GM19193 (cell line): ENCODE measurements at regions not wholly inside any gene's neighbourhood (a gene's known extent, or its start where the extent isn't known, plus 50 kb on each side); places are given as distances from the start of the nearest gene placed in this dataset.

Experiments used
- POLR2A ChIP-seq: IDR thresholded peaks from 4 replicates; pipeline ENCODE4 v1.6.1; 2011; ENCODE audit not compliant: insufficient read depth, insufficient read length; ENCODE audit errors: extremely low read depth

DNA sequence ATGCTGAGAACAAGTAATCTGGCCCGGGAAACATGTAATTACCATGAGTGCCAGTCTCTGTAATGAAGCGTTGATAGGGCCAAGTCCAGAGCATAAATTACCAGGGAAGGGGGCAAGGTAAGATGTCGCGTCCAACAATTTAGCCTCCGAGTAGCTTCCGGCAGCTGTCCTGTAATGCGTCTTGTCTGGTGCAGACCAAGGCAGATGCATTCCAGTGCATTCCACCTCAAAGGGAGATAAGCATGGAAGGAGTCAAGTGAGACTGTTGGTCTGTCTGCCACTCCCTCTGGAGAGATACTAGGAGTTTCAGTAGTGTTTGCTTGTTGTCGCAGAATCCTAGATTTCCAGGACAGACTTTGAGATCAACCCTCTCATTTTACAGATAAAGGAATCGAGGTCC lies 218.3 kb downstream of the AACS start:
- TF ChIP-seq POLR2A = no peak

DNA sequence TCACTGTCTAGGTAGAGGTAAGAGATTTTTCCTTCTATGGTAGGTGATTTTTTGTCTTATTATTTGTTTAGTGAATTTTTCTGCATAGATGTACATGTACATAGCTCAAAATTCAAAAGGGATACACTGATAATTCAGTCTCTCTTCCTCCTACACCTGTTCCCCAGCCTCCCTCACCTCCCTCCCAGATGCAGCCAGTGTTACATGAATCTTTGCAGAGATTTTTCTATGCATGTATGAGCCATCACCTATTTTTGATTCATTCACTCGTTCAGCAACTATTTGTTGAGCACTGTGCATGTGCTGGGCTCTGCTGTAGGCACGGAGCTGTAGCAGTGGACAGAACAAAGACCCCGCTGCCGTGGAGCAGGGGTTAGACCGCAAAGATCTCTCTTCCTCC lies 218.9 kb downstream of the AACS start:
- TF ChIP-seq POLR2A = no peak

DNA sequence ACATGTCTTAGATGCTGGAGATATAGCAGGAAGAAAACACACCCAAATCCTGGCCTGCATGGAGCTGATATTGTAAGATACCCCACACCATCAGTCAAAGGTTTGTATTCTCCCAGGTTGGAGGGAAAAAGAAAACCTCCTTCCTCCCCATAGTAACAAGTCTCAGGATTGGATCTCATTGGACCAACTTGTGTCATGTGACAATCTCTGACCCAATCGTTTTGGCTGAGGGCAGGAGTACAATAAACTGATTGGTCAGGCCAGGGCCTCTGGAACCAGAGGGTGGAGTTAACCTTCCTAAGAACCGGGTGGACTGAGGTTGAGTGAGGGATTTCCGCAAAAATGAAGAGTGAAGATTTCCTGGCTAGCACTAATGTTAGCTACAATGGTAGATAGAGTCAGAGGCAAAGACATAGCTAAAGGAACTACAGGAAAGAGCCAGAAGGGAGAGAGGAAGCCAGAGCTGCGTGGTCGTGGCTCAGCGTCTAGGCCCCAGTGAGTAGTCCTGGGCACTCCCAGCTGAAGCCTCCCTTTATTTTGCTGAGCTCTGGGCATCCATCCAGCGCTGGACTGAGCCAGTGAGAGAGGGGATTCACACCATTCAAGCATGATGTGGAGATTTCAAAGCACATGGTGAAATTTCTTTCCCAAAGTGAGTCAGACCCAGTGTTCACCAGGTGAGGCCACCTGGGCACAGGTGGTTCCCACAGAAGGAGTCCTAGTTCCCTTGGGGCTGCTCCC lies 219.9 kb downstream of the AACS start:
- TF ChIP-seq POLR2A = no peak

DNA sequence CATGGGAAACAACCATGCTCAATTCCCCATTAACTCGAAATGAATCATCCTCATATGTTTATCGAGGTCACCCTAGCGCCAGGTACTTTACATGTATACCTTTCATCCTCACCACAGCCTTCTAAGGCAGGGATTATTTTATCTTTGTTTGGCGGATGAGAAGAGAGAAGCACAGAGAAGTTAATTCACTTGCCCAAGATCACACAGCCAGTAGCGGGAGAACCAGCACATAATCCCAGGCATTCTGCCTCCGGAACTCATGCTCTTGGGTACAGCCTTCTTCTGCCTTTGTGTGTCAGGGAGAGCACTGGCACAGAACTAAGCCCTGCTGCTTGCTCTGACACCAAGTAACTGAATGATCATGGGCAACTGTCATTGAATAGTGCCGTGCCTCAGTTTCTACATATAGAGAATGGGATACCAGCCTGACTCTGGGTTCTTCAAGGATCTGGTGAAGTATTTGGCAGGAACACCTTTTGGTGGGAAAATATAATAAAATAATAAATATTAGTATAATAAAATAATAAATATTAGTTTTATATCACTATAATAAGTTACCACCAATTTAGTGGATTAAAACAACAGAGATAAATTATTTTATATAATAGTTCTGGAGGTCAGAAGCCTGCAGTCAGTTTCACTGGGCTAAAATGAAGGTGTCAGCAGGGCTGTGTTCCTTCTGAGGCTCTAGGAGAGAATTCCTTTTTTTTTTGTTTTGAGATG lies 220.9 kb downstream of the AACS start:
- no peak for TF ChIP-seq POLR2A

DNA sequence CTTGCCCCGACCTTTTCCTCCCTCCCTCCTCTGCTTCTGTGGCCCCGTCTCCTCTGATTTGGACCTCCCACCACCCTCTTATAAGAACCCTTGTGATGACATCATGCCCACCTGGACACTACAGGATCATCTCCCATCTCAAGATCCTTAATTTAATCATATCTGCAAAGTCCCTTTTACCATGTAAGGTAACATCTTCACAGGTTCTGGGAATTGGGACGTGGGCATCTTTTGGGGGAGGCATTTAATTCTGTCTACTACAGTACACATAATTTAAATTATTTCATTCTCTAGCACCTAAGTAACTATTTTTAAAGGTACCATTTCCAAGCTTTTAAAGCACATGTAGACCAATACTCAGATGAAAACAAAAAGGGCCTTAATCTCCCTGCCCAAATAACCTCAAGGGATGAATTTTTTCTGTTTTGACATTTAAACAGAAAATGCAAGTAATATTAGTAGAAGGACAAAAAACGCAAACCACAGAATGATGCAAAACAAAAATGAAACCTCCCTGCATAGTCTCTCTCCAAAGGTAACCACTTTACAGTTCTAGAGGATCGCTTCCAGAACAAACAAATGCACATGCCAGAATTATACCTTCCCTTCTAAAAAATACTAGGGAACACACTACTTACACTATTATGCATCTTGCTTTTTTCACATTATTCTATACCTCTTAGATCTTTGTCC lies 222.1 kb downstream of the AACS start:
- no peak for TF ChIP-seq POLR2A

DNA sequence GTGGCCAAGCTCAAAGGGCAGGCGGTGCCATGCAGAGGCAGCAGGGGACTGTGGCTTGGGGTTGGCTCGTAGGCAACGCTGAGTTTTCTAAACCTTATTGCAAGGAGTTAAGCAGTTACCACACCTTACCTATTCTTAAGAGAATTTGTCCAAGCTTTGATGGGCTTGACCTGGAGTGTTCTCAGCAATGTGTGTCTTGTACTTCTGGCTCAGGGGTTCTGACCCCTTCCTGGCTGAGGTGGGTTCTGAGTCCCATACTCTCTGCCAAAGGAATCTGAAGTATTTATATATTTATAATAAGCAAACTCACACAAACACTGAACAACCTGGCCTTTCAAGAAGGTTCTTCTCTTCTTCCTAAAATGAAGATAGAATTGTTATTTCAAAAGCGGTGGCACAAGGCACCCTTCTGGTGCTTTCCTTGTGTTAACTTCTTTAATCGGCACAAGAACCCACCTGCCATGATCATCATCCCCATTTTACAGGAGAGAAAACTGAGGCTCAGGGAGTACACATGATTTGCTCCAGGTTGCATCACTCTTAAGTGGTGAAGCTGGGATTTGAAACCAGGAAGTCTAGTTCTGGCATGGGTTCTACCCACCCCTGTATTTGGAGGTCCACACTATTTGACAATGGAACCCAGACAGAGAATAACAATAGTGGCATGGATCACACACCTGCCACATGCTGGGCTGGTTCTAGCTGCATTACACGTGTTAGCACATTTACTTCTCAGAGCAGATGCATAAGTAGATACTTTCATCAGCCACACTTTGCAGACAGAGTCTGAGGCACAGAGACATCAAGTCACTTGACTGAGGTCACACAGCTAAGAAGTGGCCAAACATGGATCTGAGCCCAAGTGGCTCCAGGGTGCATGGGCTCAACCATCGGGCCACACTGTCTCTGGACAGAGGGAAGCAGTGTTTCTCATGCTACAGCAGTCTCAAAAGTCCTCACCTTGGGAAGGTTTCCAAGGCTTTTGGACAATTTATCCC lies 224.0 kb downstream of the AACS start:
- no peak for TF ChIP-seq POLR2A

DNA sequence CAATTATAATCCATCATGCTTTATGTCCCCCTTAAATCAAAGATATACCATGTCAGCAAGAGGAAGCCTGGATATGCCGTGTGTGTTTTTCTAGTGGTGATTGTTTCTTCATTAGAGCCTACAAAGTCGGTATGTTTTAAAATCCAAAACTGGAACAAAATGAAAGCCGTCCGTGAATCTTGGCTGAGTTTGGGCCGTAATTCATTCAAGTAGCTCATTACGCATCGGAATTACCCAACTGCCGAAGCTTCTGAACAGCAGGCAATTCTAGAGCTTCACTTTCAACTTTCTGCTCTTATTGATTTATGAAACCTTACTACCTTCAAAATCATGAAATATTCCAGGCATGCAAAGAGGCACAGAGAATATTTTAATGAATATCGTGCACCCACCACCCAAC lies 224.7 kb downstream of the AACS start:
- no peak for TF ChIP-seq POLR2A

DNA sequence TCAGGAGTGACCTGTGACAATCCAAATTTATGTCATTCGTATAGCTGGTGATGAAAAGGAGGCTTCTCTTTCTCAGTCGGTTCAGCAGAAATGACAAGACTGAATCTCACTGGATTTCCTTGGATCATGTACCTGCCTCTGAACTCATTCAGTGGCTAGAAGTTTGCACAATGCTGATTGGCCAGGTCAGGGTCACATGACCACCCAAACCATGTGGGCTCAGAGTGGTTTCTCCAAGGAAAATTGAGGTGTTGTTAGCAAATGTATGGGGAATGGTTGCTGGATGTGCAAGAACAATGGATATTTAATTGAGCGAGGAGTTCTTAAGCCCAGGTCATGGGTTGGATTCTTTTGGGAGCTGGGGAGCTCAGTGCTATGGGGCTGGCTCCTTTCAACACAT lies 227.5 kb downstream of the AACS start:
- TF ChIP-seq POLR2A = no peak

DNA sequence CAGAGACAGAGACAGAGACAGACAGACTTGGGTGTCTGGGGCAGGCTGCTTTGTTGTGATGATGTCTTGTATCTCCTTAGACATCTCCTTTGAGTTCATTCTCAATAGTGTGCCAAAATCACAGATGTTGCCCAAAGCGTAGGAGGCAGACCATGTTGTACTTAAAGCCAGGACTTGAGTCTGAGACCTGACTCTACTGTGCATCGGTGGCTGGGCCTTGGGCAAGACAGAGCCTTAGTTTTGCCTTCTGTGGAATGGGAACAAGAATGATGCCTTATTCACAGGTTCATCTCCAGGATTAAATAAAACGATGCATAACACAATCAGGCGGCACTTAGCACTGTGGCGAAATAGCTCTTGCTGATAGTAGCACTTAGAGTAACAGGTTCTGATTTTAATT lies 230.3 kb downstream of the AACS start:
- no peak for TF ChIP-seq POLR2A

DNA sequence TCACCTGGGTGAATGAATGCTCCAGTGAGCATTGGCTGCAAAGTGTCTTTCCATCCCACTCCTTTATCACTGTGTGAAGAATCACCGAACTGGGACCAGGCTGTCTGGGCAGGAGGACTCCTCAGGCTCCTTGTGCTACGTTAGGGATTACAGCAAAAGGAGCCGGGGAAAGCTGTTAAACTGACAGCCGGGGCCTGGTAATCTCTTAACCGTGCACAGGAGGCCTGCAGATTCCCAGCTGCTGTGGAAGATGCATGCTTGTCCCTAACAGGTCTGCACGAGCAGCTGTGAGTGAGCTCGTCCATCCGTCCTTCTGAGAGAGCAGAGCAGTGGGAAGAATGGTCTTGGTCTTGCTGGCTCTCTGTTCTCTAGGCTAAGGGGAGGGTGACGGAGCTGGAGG lies 231.5 kb downstream of the AACS start:
- TF ChIP-seq POLR2A = no peak

DNA sequence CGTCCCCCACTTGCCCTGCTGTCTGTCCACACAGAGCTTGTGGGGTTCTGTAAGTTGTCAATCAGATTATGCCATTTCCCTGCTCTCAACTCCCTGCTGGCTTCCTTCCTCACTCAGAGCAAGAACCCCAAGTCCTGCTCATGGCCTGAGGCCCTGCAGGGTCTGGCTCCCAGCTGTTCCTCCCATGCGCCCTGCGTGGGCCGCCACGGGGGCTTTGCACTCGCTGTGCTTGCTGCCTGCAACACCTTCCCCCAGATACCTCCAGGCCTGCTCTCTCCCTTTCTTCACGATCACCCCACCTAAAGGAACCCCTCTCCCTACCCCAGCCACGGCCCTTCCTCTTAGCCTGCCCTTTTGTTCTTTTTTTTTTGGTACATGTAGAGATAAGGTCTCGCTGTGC lies 234.6 kb downstream of the AACS start:
- TF ChIP-seq POLR2A = no peak

DNA sequence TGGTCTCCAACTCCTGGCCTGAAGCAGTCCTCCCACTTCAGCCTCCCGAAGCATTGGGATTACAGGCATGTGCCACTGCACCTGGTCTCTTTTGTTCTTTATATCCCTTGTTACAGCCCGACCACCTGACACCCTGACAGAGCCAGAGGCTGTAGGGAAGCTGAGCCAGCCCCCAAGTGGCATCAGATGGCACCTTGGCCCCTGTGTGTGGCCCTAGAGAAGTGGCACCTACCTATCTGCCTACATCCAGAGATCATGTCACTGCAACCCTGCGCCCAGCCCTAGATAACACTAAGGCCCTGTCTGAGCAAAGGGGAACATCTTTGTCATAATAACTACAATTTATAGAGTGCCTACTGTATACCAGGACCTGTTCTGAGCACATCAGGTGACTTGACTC lies 235.0 kb downstream of the AACS start:
- TF ChIP-seq POLR2A = no peak

DNA sequence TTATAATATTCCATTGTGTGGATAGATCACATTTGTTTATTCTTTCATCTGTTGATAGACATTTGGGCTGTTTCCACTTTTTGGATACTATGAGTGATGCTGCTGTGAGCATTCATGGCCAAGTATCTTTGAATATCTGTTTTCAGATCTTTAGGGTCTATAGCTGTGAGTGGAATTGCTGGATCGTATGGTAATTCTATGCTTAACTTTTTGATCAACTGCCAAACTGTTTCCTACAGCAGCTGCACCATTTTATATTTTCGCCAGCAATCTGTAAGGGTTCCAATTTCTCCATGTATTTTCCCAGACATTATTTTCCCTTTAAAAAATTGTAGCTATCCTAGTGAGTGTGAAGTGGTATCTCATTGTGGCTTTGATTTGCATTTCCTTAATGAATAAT lies 238.1 kb downstream of the AACS start:
- TF ChIP-seq POLR2A = no peak

DNA sequence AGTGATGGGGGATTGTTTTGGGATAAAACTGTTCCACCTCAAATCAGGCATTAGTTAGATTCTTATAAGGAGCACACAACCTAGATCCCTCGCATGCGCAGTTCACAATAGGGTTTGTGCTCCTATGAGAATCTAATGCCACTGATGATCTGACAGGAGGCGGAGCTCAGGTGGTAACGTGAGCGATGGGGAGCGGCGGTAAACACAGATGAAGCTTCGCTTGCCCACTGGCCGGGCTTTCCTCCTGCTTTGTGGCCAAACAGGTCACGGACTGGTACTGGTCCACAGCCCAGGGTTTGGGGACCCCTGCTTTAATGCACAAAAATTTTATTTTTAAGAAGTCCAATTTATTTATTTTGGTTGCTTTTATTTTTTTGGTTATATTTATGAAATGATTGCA lies 238.8 kb downstream of the AACS start:
- no peak for TF ChIP-seq POLR2A

DNA sequence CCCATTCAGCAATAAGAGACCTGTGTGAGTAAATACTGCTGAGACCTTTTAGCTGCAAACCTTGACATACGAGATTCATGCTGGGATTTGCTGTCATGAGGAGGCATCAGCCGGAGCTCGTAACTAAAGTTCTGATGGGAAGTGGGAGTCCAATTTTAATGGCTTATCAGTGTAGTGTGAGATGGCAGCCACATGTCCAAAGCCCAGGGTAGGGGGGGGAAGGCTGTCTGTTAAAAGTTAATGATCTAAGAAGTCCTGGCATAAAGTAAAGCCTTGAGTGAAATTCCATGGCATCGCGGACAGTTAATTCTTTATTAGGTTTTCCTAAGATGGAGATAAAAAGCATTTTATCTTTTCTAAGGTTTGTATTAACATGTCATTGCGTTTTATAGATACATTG lies 240.0 kb downstream of the AACS start:
- no peak for TF ChIP-seq POLR2A
